ENCODE measurements at regions not wholly inside any gene's neighbourhood (a gene's known extent, or its start where the extent isn't known, plus 50 kb on each side); places are given as distances from the start of the nearest gene placed in this dataset.
A peak's percentile ranks its signal among the peaks of the same experiment; 100 is the strongest.

- TF ChIP-seq CTCF (conservative IDR thresholded peaks at IDR 0.05; ENCODE audit: low read depth, low read length) (peak; percentile 49), EZH2 (IDR thresholded peaks at IDR 0.05; ENCODE audit: low read length, unreplicated experiment) (no peak)
Observed at GRCh38 chr13:69524459-69525150, 583.0 kb upstream of the ATXN8OS start.

All from PC-3 (cell line).